ENCODE measurements at regions not wholly inside any gene's neighbourhood (a gene's known extent, or its start where the extent isn't known, plus 50 kb on each side); places are given as distances from the start of the nearest gene placed in this dataset.

GRCh38 chr2:226127682-226128081 is 671.9 kb downstream of the IRS1 start:
- no peak for DNase-seq (ENCODE audit: low read depth, low spot score)
- H3K4me3 ChIP-seq (ENCODE audit: low read depth, low read length), result no peak overlapping the region
- TF ChIP-seq CTCF (IDR thresholded peaks at IDR 0.05; ENCODE audit: low read depth, low read length), result no peak
- in situ Hi-C loops (cut with HindIII; ENCODE audit: low sequenced_read_pairs), result no loop called here

- TF ChIP-seq CTCF (IDR thresholded peaks at IDR 0.05; ENCODE audit: low read depth, low read length), result no peak
- no peak overlapping the region for H3K4me3 ChIP-seq (ENCODE audit: low read depth, low read length)
- DNase-seq (ENCODE audit: low read depth, low spot score), result no peak
- in situ Hi-C loops (cut with HindIII; ENCODE audit: low sequenced_read_pairs), result no loop called here
These were observed 673.5 kb downstream of the IRS1 start for GRCh38 chr2:226126104-226126503.

- no peak overlapping the region for H3K4me3 ChIP-seq (ENCODE audit: low read depth, low read length)
- no peak for TF ChIP-seq CTCF (IDR thresholded peaks at IDR 0.05; ENCODE audit: low read depth, low read length)
- in situ Hi-C loops (cut with HindIII; ENCODE audit: low sequenced_read_pairs), result no loop called here
- DNase-seq (ENCODE audit: low read depth, low spot score), result no peak
These were observed 674.3 kb downstream of the IRS1 start for GRCh38 chr2:226125176-226125883.

GRCh38 chr2:226124548-226125011 is 675.0 kb downstream of the IRS1 start:
- peak; percentile 33 for DNase-seq (ENCODE audit: low read depth, low spot score)
- in situ Hi-C loops (cut with HindIII; ENCODE audit: low sequenced_read_pairs), result no loop called here
- no peak overlapping the region for H3K4me3 ChIP-seq (ENCODE audit: low read depth, low read length)
- no peak for TF ChIP-seq CTCF (IDR thresholded peaks at IDR 0.05; ENCODE audit: low read depth, low read length)

GRCh38 chr2:226123300-226123699 is 676.3 kb downstream of the IRS1 start:
- no peak overlapping the region for H3K4me3 ChIP-seq (ENCODE audit: low read depth, low read length)
- no peak for TF ChIP-seq CTCF (IDR thresholded peaks at IDR 0.05; ENCODE audit: low read depth, low read length)
- in situ Hi-C loops (cut with HindIII; ENCODE audit: low sequenced_read_pairs), result no loop called here
- DNase-seq (ENCODE audit: low read depth, low spot score), result peak; percentile 27

GRCh38 chr2:226122041-226122440 is 677.6 kb downstream of the IRS1 start:
- no peak for DNase-seq (ENCODE audit: low read depth, low spot score)
- no peak for TF ChIP-seq CTCF (IDR thresholded peaks at IDR 0.05; ENCODE audit: low read depth, low read length)
- no peak overlapping the region for H3K4me3 ChIP-seq (ENCODE audit: low read depth, low read length)
- in situ Hi-C loops (cut with HindIII; ENCODE audit: low sequenced_read_pairs), result no loop called here
